Fibroblast of skin of back (primary cell): ENCODE measurements at regions not wholly inside any gene's neighbourhood (a gene's known extent, or its start where the extent isn't known, plus 50 kb on each side); places are given as distances from the start of the nearest gene placed in this dataset.
A peak's percentile ranks its signal among the peaks of the same experiment; 100 is the strongest.

Experiments used
- DNase-seq: peaks from one replicate; pipeline ENCODE4 v3.0.0-alpha.2; 2013

- DNase-seq = peak; percentile 16
These were observed 51.1 kb upstream of the MVB12B start for GRCh38 chr9:126275386-126276001.

DNA sequence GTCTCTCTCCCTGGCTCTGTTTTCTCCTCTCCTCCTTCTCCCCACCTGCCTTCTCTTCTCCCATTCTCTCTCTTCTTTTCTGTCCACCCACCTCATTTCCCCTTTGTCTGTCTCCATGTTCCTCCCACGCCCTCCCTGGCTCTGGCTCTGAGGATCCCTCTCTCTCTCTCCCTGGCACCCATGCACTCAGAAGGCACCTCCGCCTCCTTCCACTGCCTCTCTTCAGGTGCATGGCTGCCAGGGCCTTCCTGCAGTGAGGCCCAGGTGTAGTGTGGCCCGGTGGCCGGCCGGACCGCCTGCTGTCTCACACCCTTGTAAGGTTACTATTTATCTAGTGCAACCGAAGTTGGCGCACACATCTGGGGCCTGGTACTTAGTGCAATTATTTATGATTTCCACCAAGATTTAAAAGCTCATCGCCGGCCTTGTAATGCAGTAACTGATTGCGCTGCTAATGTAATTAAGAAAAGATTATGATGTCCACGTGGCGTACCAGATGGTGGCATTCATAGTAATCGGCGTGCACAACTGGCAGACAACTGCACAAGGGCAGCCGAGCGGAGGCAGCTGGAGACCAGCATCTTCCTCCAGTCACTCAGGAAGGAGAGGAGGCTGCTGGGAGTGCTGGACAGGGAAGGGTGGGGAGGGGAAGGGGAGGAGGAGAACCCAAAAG, 50.4 kb upstream of the MVB12B start:
- no peak for DNase-seq
